ENCODE measurements at regions not wholly inside any gene's neighbourhood (a gene's known extent, or its start where the extent isn't known, plus 50 kb on each side); places are given as distances from the start of the nearest gene placed in this dataset.

GRCh38 chr2:13536941-13537340 lies 820.2 kb downstream of the TRIB2 start:
- Histone ChIP-seq H3K27me3 (no peaks in the 10 kb centered on the region), H3K4me3 (no peak overlapping the region), H3K27ac (no peak overlapping the region), H3K9me3 (no peaks in the 10 kb centered on the region), H3K4me1 (no peaks in the 10 kb centered on the region), H3K36me3 (no peaks in the 10 kb centered on the region)
- ATAC-seq: no peak
- WGBS, 4 donors: 57 to 75% (median 63%) methylated on average over 6 of the region's 6 CpGs
- intact Hi-C loops (cut with DNase I): no loop called here
- no peak for TF ChIP-seq POLR2A (IDR thresholded peaks at IDR 0.05)
- TF ChIP-seq, protein P1, sequence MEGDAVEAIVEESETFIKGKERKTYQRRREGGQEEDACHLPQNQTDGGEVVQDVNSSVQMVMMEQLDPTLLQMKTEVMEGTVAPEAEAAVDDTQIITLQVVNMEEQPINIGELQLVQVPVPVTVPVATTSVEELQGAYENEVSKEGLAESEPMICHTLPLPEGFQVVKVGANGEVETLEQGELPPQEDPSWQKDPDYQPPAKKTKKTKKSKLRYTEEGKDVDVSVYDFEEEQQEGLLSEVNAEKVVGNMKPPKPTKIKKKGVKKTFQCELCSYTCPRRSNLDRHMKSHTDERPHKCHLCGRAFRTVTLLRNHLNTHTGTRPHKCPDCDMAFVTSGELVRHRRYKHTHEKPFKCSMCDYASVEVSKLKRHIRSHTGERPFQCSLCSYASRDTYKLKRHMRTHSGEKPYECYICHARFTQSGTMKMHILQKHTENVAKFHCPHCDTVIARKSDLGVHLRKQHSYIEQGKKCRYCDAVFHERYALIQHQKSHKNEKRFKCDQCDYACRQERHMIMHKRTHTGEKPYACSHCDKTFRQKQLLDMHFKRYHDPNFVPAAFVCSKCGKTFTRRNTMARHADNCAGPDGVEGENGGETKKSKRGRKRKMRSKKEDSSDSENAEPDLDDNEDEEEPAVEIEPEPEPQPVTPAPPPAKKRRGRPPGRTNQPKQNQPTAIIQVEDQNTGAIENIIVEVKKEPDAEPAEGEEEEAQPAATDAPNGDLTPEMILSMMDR (IDR thresholded peaks at IDR 0.05): no peak
- no peak for DNase-seq

GRCh38 chr2:13537771-13538349 lies 821.1 kb downstream of the TRIB2 start:
- Histone ChIP-seq H3K4me1 (no peaks in the 10 kb centered on the region), H3K27ac (no peak overlapping the region), H3K36me3 (no peaks in the 10 kb centered on the region), H3K27me3 (no peaks in the 10 kb centered on the region), H3K9me3 (no peaks in the 10 kb centered on the region), H3K4me3 (no peak overlapping the region)
- no peak for ATAC-seq
- intact Hi-C loops (cut with DNase I): no loop called here
- WGBS, 4 donors: 69 to 78% (median 72%) methylated on average over 9 of the region's 9 CpGs
- TF ChIP-seq POLR2A (IDR thresholded peaks at IDR 0.05): no peak
- DNase-seq: no peak

GRCh38 chr2:13539296-13539695 lies 822.6 kb downstream of the TRIB2 start:
- DNase-seq (no peak), ATAC-seq (no peak)
- Histone ChIP-seq H3K36me3 (no peaks in the 10 kb centered on the region), H3K9me3 (no peaks in the 10 kb centered on the region), H3K27me3 (no peaks in the 10 kb centered on the region), H3K4me1 (no peaks in the 10 kb centered on the region), H3K27ac (no peak overlapping the region), H3K4me3 (no peak overlapping the region)
- TF ChIP-seq, protein P1 (IDR thresholded peaks at IDR 0.05): no peak
- no peak for TF ChIP-seq POLR2A (IDR thresholded peaks at IDR 0.05)
- intact Hi-C loops (cut with DNase I): no loop called here
- WGBS, 4 donors: 67 to 83% (median 74%) methylated on average over 2 of the region's 2 CpGs

- H3K36me3 ChIP-seq: no peaks in the 10 kb centered on the region
- H3K27ac ChIP-seq: no peak overlapping the region
- DNase-seq (no peak), ATAC-seq (no peak)
- H3K9me3 ChIP-seq: no peaks in the 10 kb centered on the region
- intact Hi-C loops (cut with DNase I): no loop called here
- H3K4me1 ChIP-seq: no peaks in the 10 kb centered on the region
- H3K27me3 ChIP-seq: no peaks in the 10 kb centered on the region
- no peak overlapping the region for H3K4me3 ChIP-seq
- 71 to 75% (median 73%) methylated on average over 6 of the region's 6 CpGs for WGBS, 4 donors
- TF ChIP-seq POLR2A (IDR thresholded peaks at IDR 0.05): no peak
- TF ChIP-seq, protein P1 (IDR thresholded peaks at IDR 0.05): no peak
Measured at GRCh38 chr2:13542061-13542460, 825.3 kb downstream of the TRIB2 start.

GRCh38 chr2:13542642-13543041 lies 825.9 kb downstream of the TRIB2 start:
- no peaks in the 10 kb centered on the region for H3K4me1 ChIP-seq
- no peak overlapping the region for H3K4me3 ChIP-seq
- 71 to 75% (median 74%) methylated on average over 5 of the region's 5 CpGs for WGBS, 4 donors
- no peaks in the 10 kb centered on the region for H3K36me3 ChIP-seq
- intact Hi-C loops (cut with DNase I): no loop called here
- no peaks in the 10 kb centered on the region for H3K9me3 ChIP-seq
- no peak for TF ChIP-seq POLR2A (IDR thresholded peaks at IDR 0.05)
- TF ChIP-seq, protein P1 (IDR thresholded peaks at IDR 0.05): no peak
- DNase-seq: no peak
- ATAC-seq: no peak
- no peaks in the 10 kb centered on the region for H3K27me3 ChIP-seq
- H3K27ac ChIP-seq: no peak overlapping the region

Measured in heart left ventricle (tissue), 16 donors.